Esophagus squamous epithelium (tissue), 4 donors: ENCODE measurements at regions not wholly inside any gene's neighbourhood (a gene's known extent, or its start where the extent isn't known, plus 50 kb on each side); places are given as distances from the start of the nearest gene placed in this dataset.

Source experiments
- POLR2A ChIP-seq, 4 donors: fragments of 450-650 bp; IDR thresholded peaks; one replicate each; pipeline ENCODE4 v1.6.1; 2017; ENCODE audit warnings: antibody characterized with exemption in 4 of 4, mild to moderate bottlenecking in 4 of 4, moderate library complexity in 3 of 4
- TF ChIP-seq, protein P1 (sequence below), 6 experiments: fragments of 450-650 bp in 4 of 6; fragments of 200-600 bp in 2 of 6; sonication (generic) in 2 of 6; IDR thresholded peaks; one replicate each; pipeline ENCODE4 v1.5.1; 2016 to 2019; ENCODE audit warnings: antibody characterized with exemption in 6 of 6, mild to moderate bottlenecking in 4 of 6, moderate library complexity in 4 of 6

DNA sequence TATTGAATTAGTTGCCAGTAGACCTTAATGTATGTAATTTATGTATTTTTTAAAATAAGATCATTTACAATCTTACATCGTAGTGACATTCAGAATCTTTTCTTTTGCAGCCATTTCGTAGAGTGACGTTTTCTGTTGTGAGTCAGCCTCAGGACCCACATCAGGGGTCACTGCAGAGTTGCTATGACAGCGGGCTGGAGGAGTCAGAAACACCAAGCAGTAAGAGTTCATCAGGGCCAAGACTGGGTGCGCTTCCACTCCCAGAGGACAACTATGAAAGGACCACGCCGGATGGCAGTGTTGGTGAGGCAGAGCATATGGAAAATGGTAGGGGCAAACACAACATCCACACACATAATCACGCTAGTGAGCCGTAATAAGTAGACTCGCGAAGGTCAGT is 199.9 kb downstream of the PCDH7 start:
- TF ChIP-seq, protein P1, sequence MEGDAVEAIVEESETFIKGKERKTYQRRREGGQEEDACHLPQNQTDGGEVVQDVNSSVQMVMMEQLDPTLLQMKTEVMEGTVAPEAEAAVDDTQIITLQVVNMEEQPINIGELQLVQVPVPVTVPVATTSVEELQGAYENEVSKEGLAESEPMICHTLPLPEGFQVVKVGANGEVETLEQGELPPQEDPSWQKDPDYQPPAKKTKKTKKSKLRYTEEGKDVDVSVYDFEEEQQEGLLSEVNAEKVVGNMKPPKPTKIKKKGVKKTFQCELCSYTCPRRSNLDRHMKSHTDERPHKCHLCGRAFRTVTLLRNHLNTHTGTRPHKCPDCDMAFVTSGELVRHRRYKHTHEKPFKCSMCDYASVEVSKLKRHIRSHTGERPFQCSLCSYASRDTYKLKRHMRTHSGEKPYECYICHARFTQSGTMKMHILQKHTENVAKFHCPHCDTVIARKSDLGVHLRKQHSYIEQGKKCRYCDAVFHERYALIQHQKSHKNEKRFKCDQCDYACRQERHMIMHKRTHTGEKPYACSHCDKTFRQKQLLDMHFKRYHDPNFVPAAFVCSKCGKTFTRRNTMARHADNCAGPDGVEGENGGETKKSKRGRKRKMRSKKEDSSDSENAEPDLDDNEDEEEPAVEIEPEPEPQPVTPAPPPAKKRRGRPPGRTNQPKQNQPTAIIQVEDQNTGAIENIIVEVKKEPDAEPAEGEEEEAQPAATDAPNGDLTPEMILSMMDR (IDR thresholded peaks at IDR 0.05): no peak
- TF ChIP-seq POLR2A (IDR thresholded peaks at IDR 0.05): no peak
